Ovary (tissue), 3 donors: ENCODE measurements at regions not wholly inside any gene's neighbourhood (a gene's known extent, or its start where the extent isn't known, plus 50 kb on each side); places are given as distances from the start of the nearest gene placed in this dataset.

Source experiments
- CTCF ChIP-seq, 3 donors: fragments of 450-650 bp in 2 of 3; fragments of 200-600 bp in 1 of 3; IDR thresholded peaks; one replicate each; pipeline versions ENCODE4 v1.5.1 to v1.8.0; 2016 to 2022; ENCODE audit warnings: antibody characterized with exemption in 3 of 3, mild to moderate bottlenecking in 1 of 3
- EP300 ChIP-seq: sonication (generic); formaldehyde crosslinking; IDR thresholded peaks from one replicate; pipeline ENCODE4 v1.6.1; 2017; ENCODE audit warnings: antibody characterized with exemption
- POLR2A ChIP-seq: fragments of 450-650 bp; IDR thresholded peaks from one replicate; pipeline ENCODE4 v1.6.1; 2017; ENCODE audit warnings: antibody characterized with exemption, mild to moderate bottlenecking, moderate library complexity
- donor health status: DM: no; HTN: no; CAD: no.

GRCh38 chr5:111922344-111922743 is 165.3 kb upstream of the NREP start:
- TF ChIP-seq POLR2A (no peak), CTCF (IDR thresholded peaks at IDR 0.05) (no peak), EP300 (no peak)
